Activated naive CD4-positive, alpha-beta T cell treated with anti-CD3 and anti-CD28 coated beads, Interleukin-2, amount 50 U/mL, for 72 hours (primary cell): ENCODE measurements at regions not wholly inside any gene's neighbourhood (a gene's known extent, or its start where the extent isn't known, plus 50 kb on each side); places are given as distances from the start of the nearest gene placed in this dataset.

Source experiments
- ATAC-seq, 2 donors: fragments of 150-1000 bp; cut with Tn5 transposase; 2 replicates each; pipeline ENCODE4 v1.10.0; 2021; ENCODE audit warnings: mild to moderate bottlenecking in 2 of 2, moderate library complexity in 2 of 2
- DNase-seq, 2 donors: peaks; one replicate each; pipeline ENCODE4 v3.0.0; 2021 to 2022; ENCODE audit warnings: low spot score in 2 of 2
- H3K27ac Mint-ChIP-seq, 2 donors: one replicate each; pipeline ENCODE4 v1.8.0; 2022; ENCODE audit warnings: mild to moderate bottlenecking in 2 of 2, mixed read lengths in 2 of 2
- H3K36me3 Mint-ChIP-seq, 2 donors: one replicate each; pipeline ENCODE4 v1.8.0; 2022; ENCODE audit warnings: mixed read lengths in 2 of 2
- H3K9me3 Mint-ChIP-seq, 2 donors: one replicate each; pipeline ENCODE4 v1.8.0; 2022; ENCODE audit warnings: mixed read lengths in 2 of 2

GRCh38 chr2:226074391-226074790 lies 674.9 kb downstream of the NYAP2 start:
- DNase-seq: no peak
- Mint-ChIP-seq H3K9me3 (no peaks in the 10 kb centered on the region), H3K36me3 (no peaks in the 10 kb centered on the region), H3K27ac (no peak overlapping the region)
- ATAC-seq: no peak

- DNase-seq: no peak
- Mint-ChIP-seq H3K9me3 (no peaks in the 10 kb centered on the region), H3K36me3 (no peaks in the 10 kb centered on the region), H3K27ac (no peak overlapping the region)
- ATAC-seq: no peak
These were observed 674.1 kb downstream of the NYAP2 start for GRCh38 chr2:226073496-226074160.

GRCh38 chr2:226066873-226067272 lies 667.4 kb downstream of the NYAP2 start:
- H3K36me3 Mint-ChIP-seq: no peaks in the 10 kb centered on the region
- H3K9me3 Mint-ChIP-seq: no peaks in the 10 kb centered on the region
- ATAC-seq (no peak), DNase-seq (no peak)
- no peak overlapping the region for H3K27ac Mint-ChIP-seq

GRCh38 chr2:226066391-226066790 lies 666.9 kb downstream of the NYAP2 start:
- no peak for DNase-seq
- no peaks in the 10 kb centered on the region for H3K9me3 Mint-ChIP-seq
- H3K36me3 Mint-ChIP-seq: no peaks in the 10 kb centered on the region
- ATAC-seq: no peak
- no peak overlapping the region for H3K27ac Mint-ChIP-seq

- Mint-ChIP-seq H3K27ac (no peak overlapping the region), H3K36me3 (no peaks in the 10 kb centered on the region), H3K9me3 (no peaks in the 10 kb centered on the region)
- DNase-seq: no peak
- ATAC-seq: no peak
These were observed 665.5 kb downstream of the NYAP2 start for GRCh38 chr2:226064932-226065570.

- DNase-seq: no peak
- no peak for ATAC-seq
- Mint-ChIP-seq H3K36me3 (no peaks in the 10 kb centered on the region), H3K27ac (no peak overlapping the region), H3K9me3 (no peaks in the 10 kb centered on the region)
These were observed 664.4 kb downstream of the NYAP2 start for GRCh38 chr2:226063704-226064440.

- no peak overlapping the region for H3K27ac Mint-ChIP-seq
- H3K9me3 Mint-ChIP-seq: no peaks in the 10 kb centered on the region
- ATAC-seq (no peak), DNase-seq (no peak)
- no peaks in the 10 kb centered on the region for H3K36me3 Mint-ChIP-seq
These were observed 660.6 kb downstream of the NYAP2 start for GRCh38 chr2:226059961-226060627.

GRCh38 chr2:226057914-226058313 lies 658.4 kb downstream of the NYAP2 start:
- DNase-seq: no peak
- H3K9me3 Mint-ChIP-seq: no peaks in the 10 kb centered on the region
- no peak for ATAC-seq
- H3K36me3 Mint-ChIP-seq: no peaks in the 10 kb centered on the region
- H3K27ac Mint-ChIP-seq: no peak overlapping the region

GRCh38 chr2:226057365-226057764 lies 657.9 kb downstream of the NYAP2 start:
- no peak overlapping the region for H3K27ac Mint-ChIP-seq
- ATAC-seq (no peak), DNase-seq (no peak)
- no peaks in the 10 kb centered on the region for H3K9me3 Mint-ChIP-seq
- no peaks in the 10 kb centered on the region for H3K36me3 Mint-ChIP-seq

GRCh38 chr2:226052772-226053416 lies 653.4 kb downstream of the NYAP2 start:
- DNase-seq: no peak

GRCh38 chr2:226050822-226051221 lies 651.3 kb downstream of the NYAP2 start:
- H3K27ac Mint-ChIP-seq: no peak overlapping the region
- no peaks in the 10 kb centered on the region for H3K36me3 Mint-ChIP-seq
- DNase-seq (no peak), ATAC-seq (no peak)
- no peaks in the 10 kb centered on the region for H3K9me3 Mint-ChIP-seq

More at GRCh38 chr2:226052772-226053416, 653.4 kb downstream of the NYAP2 start:
- no peaks in the 10 kb centered on the region for H3K9me3 Mint-ChIP-seq
- no peak overlapping the region for H3K27ac Mint-ChIP-seq
- no peak for ATAC-seq
- no peaks in the 10 kb centered on the region for H3K36me3 Mint-ChIP-seq

GRCh38 chr2:226048611-226049010 lies 649.1 kb downstream of the NYAP2 start:
- Mint-ChIP-seq H3K9me3 (no peaks in the 10 kb centered on the region), H3K36me3 (no peaks in the 10 kb centered on the region), H3K27ac (no peak overlapping the region)
- ATAC-seq (no peak), DNase-seq (no peak)

- DNase-seq: no peak
- Mint-ChIP-seq H3K9me3 (no peaks in the 10 kb centered on the region), H3K27ac (no peak overlapping the region), H3K36me3 (no peaks in the 10 kb centered on the region)
- no peak for ATAC-seq
These were observed 645.6 kb downstream of the NYAP2 start for GRCh38 chr2:226045080-226045479.

- DNase-seq (no peak), ATAC-seq (no peak)
These were observed 640.9 kb downstream of the NYAP2 start for GRCh38 chr2:226040344-226040900.

GRCh38 chr2:226037526-226037925 lies 638.0 kb downstream of the NYAP2 start:
- Mint-ChIP-seq H3K27ac (no peak overlapping the region), H3K9me3 (no peaks in the 10 kb centered on the region), H3K36me3 (no peaks in the 10 kb centered on the region)
- DNase-seq: no peak
- no peak for ATAC-seq

More at GRCh38 chr2:226040344-226040900, 640.9 kb downstream of the NYAP2 start:
- Mint-ChIP-seq H3K36me3 (no peaks in the 10 kb centered on the region), H3K9me3 (no peaks in the 10 kb centered on the region), H3K27ac (no peak overlapping the region)

- DNase-seq (peak in 1 of 2 donors; percentile 20), ATAC-seq (peak in 1 of 2 donors; percentile 76)
- H3K9me3 Mint-ChIP-seq: no peaks in the 10 kb centered on the region
- no peak overlapping the region for H3K27ac Mint-ChIP-seq
- H3K36me3 Mint-ChIP-seq: no peaks in the 10 kb centered on the region
These were observed 632.4 kb downstream of the NYAP2 start for GRCh38 chr2:226031647-226032501.
